Anterior cingulate cortex (tissue), 58 donors: ENCODE measurements at regions not wholly inside any gene's neighbourhood (a gene's known extent, or its start where the extent isn't known, plus 50 kb on each side); places are given as distances from the start of the nearest gene placed in this dataset.

Experiments
- DNase-seq, 58 donors: peaks; one replicate each; lab custom pipeline; 2025; lab: John Stamatoyannopoulos, UW

DNA sequence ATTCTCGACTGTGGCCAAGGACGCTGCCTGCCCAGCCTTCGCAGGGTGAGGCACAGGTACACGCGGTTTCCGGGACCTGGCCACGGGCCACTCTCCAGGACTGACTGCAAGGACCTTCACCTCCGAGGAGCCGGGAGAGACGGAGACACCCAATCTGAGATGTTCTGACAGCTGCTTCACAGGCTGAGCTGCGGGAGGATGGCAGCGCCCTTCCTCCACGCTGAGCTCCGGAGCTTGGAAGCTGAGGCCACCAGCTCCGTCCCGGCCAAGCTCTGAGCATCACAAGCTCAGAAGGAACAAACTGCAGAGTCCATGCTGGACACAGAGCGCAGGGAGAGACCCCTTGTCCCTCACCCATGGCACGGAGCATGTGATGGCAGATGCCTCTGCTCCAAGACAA is 71.1 kb upstream of the CTDP1 start:
- DNase-seq = no peak

DNA sequence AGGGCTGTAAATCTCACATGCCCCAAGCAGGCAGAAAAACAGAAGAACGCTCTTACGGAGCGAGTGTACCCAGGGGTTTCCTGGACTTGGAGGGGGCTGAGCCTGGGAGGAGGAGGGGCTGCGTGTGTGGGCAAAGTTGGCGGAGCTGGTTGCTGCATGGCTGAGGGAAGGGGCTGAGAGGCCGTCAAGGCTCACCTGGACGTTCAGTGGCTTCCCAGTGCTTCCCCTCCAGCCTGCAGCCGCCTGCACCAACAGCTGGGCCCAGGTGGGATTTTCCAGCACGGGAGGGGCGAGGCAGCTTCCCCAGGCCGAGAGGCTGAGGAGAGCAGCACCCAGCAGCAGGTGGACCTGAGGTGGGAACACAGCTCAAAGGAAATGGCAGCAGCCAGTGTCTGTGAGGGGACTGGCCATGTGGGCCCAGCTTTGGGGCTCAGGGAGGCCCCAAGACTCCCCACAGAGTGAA is 70.6 kb upstream of the CTDP1 start:
- no peak for DNase-seq

DNA sequence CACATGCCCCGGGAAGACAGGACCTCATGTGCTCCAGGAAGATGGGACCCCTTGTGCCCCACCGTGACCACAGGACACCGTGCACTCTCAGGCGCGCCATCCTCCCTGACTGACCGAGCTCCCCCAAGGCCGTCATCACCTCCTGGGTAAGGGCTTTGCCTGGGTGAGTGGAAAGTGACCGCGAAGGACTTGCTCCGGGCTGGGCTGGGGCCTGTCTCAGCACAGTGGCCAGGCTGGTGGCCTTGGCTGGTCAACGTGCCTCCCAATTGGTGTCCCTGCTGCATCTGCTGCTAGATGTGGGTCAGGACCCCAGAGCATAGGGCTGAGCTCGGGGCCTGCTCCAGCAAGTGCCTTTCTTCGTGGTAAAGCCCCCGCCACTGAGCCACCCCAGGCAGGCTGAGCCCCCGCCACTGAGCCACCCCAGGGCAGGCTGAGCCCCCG is 69.7 kb upstream of the CTDP1 start:
- no peak for DNase-seq

DNA sequence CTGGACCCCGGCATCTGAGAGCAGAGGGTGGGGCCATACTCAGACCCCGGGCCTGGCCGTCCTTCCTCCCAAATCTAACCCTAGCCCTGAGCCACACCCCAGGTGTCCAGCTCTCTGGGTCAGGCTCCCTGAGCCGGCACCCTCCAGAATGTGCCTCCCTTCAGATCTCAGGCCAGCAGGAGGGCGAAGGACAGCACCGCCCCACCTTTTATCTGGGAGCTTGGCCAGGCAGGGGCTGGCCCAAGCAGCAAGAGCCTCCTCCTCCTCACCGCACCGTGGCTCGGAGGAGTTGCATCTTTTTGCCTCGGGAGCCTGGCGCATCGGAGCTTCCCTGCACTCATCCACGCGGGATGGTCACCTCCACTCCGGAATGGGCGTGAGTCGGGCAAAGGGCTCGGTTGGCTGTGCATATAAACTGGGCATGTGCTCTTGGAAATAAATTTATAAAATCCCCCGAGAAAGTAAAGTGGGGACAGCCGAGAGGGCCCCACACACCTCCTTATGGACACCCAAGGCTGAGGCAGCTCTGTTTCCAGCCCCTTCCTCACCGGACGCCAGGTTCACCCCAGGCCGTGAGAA is 69.1 kb upstream of the CTDP1 start:
- DNase-seq = no peak

DNA sequence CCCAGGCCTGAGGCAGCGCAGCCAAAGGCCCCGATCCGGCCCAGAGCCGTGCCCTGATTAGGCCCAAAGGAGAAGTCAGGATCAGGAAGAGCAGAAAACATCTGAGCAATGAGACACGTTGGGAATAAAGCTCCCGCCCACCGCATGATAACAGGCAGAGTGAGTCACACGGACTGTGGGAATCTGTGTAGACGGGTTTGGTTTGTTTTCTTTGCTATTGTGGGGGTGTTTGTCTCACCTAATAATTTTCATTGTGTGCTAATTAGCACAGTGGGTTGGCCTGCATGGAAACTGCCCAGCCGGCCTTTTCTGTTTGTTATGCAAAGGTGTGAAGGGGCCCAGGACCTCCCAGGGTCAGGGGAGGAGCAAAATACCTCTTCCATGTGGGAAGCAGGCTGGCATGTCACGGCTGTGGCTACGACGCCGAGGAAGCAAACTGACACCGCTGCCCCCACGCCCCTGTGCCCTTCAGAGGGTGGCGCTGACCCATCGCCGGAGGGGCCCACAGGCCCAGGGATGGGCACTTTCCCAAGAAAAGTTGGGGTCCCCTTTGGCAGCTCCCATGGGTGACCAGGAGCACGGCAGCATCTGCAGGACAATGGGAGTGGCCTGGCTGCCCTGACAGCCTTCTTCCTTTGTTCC is 68.4 kb upstream of the CTDP1 start:
- no peak for DNase-seq

DNA sequence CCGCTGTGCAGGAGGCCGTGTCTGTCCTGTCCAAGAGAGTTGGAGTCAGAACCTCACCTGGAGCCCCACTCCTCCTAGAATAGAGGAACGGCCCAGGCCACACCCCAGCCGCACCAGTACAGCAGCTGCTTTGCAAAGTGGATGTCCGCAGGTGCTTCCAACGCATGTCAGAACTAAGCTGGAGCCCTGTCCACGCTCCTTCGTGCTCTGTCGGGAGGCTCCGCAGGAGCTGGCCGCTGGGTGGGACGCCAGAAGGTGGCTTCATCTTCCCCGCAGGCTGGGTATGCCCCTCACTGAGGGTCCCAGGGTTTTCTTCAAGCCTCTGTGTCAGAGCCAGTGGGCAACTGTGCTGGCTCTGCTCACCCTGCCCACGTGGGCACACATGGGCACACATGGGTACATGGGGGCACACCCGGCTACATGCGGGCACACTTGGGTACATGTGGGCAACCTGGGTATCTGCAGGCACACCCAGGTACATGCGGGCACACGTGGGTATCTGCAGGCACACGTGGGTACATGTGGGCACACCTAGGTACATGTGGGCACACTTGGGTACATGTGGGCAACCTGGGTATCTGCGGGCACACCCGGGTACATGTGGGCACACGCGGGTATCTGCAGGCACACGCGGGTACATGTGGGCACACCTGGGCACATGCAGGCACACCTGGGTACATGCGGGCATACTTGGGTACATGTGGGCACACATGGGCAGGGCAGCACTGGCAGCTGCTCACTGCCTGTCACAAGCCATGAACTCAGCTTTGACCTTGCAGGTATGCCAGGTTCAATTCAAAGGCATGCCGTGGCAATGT is 67.1 kb upstream of the CTDP1 start:
- DNase-seq = no peak

DNA sequence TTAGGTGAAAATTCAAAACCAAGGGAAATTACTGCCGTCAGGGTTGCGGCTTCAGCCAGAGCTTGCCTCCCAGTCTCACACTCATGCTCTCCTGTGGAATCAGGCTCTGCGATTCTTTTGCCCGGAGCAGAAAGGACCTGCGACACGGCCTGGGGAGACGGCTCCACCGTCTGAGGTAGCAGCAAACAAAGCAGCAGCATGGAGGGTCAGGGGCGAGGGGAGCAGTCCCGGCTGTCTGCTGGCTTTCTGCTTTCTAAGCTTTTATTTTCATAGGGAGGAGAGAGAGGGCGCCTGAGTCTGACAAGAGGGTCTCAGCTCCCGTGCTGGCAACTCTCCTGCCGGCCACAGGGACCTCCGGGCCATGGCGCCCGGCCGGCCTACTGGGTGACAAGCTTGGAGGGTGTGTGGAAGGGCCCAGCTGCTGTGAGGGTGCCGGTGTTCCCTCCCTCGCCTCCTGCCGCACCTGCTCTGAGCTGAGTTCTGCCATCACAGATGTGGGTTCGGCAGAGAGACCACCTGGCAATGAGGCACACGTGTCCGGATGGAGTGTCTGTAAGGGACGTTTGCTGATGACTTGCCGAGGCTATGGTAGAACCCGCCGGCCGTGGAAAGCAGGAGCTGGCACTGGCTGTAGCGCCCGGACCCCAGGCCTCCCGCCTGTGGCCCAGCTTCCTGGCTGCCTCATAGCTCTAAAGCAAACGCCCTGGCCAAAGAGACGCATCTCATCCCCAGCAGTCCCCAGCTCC is 66.2 kb upstream of the CTDP1 start:
- DNase-seq = no peak

DNA sequence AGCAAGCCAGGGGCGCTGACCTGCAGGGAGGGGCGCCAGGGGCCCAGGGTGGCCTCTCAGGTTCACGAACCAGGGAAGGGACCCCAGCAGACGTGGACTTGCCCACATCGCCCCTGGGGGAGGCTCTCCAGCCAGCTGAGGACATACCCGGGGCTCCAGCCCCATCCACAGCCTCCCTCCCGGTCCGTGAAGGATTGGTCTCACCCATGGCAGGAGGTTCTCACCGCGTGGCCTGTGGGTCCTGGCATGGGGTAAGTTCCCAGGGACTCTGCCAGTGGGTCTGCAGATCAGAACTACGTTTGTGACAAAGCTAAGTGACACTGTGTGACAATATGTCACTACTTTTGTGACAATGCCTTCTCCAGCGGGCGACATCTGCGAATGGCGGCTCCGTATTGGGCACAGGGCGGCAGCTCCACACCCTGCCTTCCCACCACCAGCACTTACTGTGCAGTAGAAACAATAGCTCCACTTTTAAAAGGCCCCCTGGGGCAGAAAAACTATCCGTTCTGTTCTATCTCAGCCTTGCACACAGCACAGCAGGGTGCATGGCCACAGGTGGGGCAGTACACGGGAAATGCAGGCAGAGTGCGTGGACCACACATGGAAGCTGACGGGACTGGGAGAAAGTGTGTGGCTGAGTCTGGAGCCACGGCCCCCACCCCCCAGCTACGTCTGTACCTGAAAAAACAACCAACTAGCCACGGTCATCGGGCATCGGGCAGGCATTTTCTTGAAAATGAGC is 65.2 kb upstream of the CTDP1 start:
- DNase-seq = no peak

DNA sequence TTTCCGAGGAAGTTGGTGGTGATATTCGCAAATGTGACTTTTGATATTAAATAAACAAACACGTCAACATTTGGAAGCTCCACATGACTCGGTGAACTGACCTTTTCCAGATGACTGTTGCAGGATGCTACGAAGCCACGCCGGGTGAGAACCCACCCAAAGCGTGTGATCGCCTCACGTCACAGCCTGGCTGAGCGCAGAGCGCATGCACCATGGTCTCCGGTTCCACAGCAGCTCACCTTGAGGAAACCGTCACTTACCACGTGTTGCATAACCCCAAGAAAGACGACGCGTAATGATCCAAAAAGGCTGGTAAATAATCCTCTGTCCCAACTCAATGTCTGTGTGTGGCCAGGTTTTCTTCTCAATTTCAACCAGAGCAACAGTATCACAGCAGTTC is 64.5 kb upstream of the CTDP1 start:
- no peak for DNase-seq

DNA sequence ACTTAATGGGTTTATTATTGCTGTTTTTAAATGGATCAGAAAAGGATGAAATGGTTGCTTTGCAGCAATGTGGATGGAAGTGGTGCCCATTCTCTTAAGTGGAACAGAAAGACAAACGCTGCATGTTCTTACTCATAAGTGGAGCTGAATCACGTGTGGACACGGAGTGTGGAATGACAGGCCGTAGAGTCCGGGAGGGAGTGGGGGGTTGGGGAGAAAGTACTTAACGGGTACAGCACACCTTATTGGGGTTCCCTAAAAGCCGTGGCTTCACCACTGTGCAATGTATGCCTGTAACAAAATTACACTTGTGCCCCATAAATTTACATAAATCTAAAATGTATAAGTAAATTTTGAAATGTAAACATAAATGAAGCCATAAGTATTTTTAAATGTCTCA is 64.0 kb upstream of the CTDP1 start:
- DNase-seq = no peak

DNA sequence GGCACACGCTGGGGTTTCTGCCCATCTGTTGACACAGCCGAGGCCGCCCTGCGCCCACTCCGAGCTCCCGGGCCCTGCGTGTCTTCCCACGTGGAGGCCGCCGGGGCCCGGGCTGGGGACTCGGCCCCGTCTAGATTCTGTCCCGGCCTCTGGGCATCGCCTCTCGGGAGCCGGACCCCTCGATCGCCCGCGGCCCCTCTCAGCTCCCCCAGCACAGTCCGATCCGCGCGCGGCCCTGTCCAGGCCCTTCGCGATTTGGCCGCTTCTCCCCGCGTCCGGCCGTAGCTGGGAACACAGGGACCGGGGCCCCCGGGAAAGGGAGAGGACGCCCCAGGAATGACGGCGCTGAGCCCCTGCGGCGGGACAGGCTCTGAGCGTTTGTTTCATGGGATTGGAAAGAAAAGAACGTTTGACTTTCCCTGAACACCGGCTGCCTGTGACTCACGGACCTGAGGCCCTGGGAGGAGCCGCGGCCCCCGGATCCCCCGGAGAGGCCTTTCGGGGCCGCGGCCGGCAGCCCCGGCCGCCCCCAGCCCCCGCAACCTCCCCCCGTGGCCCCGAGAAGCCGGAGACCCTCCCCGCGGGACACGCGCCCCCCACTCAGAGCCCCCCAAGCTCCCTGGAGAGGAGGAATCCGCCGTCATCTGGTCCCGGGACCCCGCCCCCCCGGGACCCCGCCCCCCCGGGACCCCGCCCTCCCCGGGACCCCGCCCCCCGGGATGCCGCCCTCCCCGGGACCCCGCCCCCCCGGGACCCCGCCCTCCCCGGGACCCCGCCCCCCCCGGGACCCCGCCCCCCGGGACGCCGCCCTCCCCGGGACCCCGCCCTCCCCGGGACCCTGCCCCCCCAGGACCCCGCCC is 62.7 kb upstream of the CTDP1 start:
- no peak for DNase-seq

DNA sequence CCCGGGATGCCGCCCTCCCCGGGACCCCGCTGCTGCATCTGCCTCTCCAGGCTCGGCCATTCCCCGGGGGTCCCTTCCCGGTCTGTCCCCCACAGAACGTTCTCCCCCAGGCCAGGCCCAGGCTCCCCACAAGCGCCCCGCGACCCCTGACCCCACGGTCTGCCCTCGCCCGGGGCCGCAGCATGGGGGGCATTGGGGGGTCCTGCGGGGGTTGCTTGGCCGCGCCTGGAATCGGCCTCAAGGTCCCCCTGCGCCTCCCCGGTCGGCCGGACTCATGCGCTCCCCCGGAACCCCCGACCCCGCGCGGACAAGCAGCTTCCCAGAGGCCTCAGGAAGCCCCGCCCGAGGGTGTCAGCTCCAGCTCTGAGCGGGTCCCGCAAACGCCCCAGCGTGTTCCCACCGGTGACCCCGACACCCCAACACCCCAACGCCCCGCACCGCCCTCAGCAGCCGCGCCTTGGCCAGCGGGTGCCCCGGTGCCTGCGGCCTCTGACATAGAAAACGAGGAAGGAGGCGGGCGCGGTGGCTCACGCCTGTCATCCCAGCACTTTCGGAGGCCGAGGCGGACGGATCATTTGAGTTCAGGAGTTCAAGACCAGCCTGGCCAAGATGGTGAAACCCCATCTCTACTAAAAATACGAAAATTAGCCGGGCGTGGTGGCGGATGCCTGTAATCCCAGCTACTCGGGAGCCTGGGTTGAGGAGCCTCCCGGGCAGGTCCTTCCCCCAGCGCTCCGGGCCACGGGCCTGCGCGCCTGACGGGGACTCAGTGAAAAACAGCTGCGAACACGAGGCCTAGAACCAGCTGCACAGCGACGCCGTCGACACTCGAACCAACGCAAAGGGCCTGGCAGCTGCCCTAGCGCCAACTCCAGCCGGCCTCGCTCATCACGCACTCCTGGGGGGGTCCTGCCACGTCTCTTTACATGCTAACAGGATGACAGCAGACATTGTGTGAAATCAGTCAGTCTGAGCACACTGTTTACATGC is 61.8 kb upstream of the CTDP1 start:
- DNase-seq = no peak

DNA sequence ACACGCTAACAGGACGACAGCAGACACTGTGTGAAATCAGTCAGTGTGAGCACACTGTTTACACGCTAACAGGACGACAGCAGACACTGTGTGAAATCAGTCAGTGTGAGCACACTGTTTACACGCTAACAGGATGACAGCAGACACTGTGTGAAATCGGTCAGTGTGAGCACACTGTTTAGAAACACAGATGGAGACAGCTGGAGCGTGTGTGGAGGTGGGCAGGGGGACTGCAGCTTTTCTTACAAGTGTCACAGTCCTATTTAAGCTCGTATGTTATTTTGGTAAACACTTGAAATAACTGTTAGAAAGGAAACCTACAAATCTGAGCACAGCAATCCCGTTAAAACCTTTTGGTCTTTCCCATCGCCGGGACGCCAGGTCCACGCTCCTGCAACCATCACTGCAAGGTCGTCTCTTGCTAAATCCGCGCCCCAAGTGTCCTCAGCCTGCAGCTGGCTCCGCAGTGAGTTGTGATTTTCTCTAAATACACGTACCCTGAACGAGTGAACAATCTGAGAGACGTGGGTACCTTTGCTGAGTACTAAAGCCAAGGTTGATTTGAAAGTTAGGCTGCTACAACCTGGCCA is 58.9 kb upstream of the CTDP1 start:
- DNase-seq = no peak

DNA sequence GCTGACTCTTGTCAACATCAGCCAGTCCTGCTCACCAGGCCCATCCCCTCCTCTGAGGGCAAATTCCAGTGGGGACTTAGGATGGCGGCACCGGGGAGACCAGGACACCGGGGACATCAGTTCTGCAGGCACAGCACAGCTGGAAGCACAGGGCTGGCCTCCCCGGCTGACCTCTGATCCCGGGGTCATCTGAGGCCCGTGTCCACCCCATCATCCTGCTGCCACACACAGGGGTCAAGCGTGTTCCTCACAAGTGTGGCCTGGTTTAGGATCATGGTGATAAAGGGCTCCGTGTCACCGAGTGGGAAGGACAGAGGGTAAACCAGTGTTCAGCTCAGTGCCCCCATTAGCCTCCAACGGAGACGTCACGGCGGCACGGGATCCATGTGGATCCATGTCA is 58.1 kb upstream of the CTDP1 start:
- DNase-seq = no peak

DNA sequence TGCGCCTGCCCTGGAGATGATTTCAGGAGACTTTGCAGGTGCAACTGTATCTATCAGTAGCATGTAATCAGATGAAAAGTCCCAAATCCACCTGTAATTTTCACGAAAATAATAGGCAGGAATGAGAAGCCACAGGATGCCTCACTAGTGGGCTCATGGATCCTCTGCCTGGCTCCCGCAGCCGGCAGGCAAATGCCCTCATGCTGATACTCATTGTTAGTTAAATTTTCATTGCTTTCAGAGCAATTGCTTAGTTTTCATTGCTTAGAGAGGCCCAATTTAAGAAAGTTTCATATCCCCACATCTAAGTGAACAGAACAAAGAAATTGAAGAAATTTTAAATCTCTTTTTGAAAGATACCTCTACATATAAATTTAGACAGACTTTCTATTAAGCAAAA is 57.6 kb upstream of the CTDP1 start:
- DNase-seq = no peak

DNA sequence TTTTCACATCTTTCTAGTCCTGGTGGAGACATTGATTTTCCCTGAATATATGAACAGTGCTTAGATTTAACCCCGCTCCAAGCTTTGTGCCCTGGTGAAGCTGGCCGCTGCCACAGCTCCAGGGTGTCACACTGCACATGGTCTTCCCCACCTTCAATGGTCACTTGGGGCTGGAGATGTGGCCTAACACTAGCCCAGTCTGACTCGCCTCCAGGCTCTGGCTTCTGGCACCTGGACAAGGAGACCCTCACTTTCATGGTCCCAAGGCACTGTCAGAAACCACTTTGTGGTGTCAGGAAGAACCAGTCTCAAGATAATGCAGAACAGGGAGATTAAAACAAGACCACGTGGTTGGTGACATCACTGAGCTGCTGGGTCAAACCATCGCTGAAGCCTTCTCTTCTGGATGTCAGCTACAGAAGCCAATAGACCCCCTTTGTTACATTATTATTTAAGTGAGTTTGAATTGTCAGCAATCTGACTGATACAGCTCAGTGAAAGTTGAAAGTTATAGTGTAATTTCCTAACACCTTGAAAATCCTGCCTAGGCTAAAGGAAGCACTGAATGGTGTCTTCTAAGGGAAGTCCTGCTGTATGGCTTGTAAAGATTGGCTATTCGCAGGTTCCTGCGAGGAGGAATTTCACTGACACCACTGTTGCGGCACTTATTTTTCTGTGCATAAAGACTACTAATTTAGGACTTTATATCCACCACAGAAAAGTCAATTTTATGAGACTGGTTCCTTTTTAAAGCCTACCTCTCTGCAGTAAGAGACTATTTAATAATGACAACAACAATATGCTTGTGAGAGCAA is 55.0 kb upstream of the CTDP1 start:
- no peak for DNase-seq
